AG08396 (cell line): ENCODE measurements at regions not wholly inside any gene's neighbourhood (a gene's known extent, or its start where the extent isn't known, plus 50 kb on each side); places are given as distances from the start of the nearest gene placed in this dataset.

Experiments used
- DNase-seq: peaks from one replicate; pipeline ENCODE4 v3.0.0; 2012; ENCODE audit warnings: low spot score, mixed read lengths

DNA sequence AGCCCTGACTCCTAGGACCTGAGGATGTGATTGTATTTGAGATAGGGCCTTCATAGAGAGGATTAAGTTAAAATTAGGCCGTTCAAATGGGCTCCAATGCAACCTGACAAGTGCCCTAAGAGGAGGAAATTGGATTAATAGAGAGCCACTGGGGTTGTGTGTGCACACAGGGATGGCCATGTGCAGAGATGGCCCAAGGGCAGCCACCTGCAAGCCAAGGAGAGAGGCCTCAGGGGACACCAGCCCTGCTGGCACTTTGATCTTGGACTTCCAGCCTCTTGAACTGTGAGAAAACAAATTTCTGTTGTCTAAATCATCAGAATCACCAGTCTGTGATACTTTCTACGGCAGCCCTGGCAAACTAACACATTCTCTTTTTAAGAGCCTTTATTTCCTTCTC, 598.8 kb downstream of the UTRN start:
- no peak for DNase-seq

DNA sequence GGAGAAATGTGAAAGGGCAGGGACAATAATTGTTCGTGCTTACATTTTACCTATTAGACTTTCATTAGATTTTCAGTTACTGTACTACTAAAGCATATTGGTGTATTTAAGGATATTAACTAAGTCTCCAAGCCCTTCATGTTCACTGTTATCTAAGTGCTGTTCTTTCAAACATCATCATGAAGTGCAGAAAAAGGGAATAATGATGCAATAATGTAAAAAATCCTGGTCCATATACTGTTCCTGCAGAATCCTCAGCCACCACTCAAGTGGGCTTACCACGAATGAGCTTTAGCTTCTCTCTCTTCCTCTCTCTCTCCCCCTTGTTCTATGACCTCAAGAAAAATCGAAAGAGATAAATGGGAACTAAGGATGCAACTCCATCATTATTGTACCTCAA, 600.7 kb downstream of the UTRN start:
- DNase-seq: no peak

DNA sequence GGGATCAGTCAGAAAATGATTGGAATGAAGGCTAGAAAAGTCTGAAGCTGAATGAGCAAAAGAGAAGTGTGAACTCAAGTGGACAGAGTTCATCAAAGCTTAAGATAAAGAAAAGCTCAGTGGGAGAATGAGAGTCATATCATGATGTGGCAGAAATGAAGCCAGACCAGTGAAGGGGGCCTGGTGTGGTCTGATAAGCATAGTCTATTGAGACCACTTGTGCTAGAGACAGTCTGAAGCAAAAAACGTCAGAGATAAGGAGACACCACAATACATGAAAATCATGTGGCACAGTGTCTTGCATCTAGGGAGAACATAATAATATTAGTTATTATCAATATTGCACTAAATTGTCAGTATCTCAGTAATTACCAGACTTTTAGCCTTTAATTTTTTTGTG, 601.5 kb downstream of the UTRN start:
- DNase-seq: no peak

DNA sequence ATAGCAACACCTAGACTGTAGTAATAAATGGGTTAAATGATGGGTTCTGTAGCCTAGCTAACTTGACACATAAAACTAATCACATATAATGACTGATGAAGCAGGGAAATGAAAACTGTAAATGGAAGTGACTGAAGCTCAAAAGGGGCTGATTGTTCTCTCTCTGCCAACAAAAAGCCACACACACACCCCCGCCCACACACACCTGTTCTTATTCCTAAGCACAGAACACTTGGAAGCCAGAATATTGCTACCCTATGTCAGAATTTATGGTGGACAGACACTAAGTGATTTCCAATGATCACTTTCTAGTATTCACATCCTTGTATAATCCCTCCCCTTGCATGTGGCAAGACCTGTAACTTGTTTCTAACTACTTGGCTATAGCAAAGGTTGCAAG, 603.5 kb downstream of the UTRN start:
- DNase-seq: no peak

DNA sequence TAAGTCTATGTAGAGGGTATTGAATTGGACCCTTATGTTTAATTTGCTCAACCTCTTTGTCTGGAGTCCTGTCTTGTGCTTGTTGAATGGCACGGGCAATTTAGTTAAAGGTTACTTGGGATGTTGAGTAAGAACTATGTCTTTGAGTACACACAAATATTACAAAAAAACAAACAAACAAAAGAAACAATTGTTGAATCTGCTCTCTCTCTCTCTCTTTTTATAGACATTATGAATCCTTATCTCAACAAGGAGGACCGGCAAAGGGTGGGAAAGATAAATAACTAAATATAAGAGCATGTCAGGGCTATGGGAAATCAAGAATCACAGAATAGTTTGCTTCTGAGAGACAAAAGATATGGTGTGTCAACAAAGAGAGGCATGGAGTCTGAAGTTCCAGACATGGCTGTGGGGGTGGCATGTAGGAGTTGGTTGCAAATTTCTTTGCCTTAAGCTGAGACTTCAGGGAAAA, 608.6 kb downstream of the UTRN start:
- DNase-seq: no peak

DNA sequence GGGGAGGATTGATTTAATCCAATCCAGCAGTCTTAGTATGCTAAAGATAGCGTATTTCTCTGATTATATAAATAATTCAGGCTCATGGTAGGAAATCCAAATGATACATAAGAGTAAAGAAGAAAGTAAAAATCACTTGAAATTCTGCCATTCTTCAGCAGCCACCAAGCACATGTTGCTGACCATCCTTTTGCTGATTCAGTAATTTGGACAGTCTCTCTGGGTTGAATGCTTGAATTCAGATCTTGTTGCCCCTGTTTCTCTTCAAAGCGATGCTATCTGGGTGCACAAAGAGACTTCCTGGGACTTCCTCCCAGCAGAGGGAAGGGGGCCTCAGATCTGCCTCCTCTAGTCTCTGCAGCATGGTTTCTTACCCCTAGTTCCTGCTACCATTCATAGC, 609.1 kb downstream of the UTRN start:
- DNase-seq: no peak

DNA sequence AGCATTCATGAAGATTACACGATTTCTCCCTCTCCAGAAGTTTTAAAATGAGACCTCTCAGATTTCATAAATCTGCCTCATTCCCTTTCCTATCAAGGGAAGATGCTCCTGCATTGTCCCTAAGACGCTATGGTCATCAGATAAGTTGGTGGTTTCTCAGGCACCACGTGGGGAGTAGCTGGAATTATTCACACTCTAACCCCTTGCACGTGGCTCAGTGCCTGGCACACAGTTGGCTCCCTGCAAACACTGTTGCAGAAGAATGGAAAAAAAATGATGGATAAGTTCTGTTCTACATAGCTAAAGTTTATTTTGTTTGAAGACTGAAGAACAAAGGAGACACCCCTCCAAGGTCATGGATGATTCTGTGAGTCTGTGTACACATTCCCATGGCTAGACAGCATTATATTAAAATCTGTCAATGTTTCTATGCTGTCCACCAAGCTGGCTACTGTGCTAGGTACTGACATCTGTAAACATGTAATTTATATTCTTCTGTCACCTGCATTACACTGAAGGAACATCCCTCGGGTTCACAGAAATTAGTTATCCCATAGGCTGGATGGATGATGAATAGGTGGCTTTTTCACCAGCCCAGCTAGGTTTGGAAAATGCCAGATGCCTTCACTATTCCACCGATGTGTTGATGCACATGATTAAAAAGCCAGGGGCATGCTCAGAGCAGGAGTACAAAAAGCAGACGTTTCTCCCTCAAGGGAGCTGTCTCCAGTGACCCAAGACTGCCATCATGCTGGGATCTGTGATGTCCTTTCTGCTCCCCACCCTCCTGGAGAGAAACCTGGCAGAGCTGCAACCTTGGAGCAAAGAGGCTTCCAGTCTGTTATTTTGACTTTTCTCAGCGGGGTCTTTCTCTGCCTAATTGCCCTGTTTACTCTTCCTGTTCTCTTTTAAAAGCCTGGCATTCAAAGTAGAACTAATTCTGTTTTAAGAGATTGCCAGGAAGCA, 610.5 kb downstream of the UTRN start:
- no peak for DNase-seq

DNA sequence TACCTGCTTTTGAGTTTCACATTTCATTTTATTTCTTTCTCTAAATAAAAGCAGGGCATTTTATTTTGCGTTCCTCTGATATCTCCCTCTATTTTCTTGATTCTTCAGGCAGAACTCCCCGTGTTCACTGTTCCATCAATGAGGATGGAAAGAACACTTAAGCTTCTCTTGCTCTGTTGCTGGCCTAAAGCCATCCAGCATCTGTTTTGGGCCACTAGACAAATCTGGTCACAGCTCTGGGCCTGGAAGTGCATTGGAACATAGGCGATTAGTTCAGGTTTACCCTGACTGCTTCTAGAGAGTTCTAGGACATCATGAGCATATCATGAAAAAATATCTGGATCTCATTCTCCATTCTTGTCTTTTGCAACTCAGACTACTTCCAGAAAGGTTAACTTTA, 611.2 kb downstream of the UTRN start:
- DNase-seq: no peak

GRCh38 chr6:144896871-144897270, 611.7 kb downstream of the UTRN start:
- no peak for DNase-seq

DNA sequence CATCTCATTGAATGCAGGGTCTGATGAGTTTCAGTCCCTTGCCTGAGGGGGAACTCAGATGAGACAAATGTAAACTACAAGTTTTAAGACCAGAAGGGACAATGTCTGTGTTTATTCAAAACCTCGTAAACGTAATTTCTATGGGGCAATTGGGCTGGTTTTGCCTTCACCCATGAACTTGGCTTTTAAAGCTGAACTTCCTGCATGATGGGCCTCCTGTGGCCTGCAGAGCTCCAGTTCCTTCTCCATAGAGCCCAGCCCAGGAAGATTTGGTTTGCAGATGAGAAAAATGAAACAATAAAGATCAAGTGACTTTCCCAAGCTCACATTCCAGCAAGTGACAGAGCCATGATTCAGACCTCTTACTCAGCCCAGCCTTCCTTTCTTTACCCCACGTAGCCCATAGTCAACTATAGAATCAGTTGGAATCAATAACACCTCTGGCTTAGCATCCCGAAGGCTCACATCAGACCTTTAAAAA, 612.3 kb downstream of the UTRN start:
- DNase-seq: peak; percentile 48

GRCh38 chr6:144898052-144898689, 613.0 kb downstream of the UTRN start:
- no peak for DNase-seq

DNA sequence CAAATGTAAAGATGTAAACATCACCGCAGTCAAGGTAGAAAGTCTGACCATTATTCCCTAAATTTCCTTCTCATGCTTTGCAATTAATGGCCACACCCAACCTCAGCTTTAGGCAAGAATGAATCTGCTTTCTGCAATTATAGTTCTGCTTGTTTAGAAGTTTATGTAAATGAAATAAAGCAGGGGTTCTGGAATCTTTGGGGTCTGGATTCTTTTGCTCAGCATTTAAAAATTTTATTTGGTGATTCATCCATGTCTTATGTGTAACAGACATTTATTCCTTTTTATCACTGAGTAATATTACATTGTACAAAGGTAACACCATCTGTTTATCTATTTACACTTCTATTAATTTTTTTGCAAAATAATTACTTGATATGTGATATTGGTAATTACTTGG, 613.6 kb downstream of the UTRN start:
- no peak for DNase-seq

- no peak for DNase-seq
These were observed 614.0 kb downstream of the UTRN start for GRCh38 chr6:144899161-144899560.

DNA sequence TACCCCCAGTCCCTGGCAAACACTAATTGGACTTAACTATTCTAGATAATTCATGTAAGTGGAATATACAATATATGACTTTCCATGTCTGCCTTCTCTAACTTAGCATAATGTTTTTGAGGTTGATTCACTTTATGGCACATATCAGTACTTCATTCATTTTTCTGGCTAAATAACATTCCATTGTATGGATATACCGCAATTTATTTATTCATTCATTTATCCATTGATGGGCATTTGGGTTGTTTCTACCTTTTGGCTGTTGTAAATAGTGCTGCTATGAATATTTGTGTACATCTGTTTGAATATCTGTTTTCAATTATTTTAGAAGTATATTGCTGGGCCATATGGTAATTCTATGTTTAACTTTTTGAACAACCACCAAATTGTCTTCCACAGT, 616.3 kb downstream of the UTRN start:
- no peak for DNase-seq

GRCh38 chr6:144908004-144908403, 622.9 kb downstream of the UTRN start:
- DNase-seq: peak; percentile 51

DNA sequence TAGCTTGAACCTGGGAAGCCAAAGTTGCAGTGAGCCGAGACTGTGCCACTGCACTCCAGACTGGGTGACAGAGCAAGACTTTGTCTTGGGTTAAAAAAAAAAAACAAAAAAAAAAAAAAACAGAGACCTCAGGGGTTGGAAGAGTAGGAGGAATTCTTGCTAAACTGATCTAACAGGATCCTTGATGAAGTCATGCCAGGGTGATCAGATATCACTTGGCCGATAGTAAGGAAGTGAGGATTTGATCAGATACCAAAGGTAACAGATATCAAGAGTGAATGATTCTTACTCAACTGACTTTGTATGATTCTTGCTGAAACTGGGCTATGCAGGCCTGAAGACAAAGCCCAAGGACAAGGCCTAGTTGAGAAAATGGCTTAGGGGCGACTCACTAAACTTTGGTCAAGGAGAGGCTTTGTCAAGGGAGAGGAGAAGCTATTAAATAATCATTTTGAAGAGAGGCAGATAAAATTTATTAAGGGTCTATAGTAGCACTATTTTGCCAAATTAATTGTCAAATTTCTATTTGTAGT, 624.7 kb downstream of the UTRN start:
- no peak for DNase-seq

DNA sequence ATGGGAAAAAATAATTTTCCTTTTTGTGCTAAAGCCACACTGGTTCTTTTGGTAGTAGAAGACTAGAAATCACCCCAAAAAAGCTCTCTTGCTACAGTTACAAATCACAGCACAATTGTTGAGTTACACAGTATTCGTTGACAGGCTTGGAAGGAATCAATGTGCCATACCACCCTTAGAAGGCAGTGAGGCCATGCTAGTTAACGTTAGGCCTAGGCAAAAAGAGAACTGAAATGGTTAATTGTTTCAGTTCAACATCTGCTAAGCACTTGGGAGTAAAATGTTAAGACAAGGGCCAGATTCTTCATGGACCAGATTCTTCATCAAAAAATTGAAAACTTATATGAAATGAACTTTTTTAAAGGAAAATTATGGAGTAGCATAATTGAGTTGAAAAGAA, 626.2 kb downstream of the UTRN start:
- no peak for DNase-seq

DNA sequence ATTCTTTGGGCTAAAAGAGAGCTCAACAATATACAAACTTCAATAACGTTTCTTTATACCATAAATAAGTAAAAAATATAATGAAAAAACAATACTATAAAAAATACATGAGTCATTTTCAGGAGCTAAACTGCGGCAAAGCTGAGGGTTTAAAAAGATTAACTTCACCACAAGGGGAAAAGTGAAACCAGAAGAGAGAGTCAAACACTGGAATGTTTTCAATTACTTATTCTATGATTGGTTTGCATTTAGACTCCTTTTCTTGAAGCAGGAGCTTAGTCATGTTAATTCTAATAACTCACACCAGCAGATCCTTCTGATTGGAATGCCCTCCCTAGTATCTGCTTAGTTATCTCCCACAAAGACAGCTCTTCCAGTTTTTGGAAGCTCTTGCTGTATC, 627.3 kb downstream of the UTRN start:
- peak; percentile 63 for DNase-seq

GRCh38 chr6:144918073-144918472, 632.9 kb downstream of the UTRN start:
- DNase-seq: no peak

DNA sequence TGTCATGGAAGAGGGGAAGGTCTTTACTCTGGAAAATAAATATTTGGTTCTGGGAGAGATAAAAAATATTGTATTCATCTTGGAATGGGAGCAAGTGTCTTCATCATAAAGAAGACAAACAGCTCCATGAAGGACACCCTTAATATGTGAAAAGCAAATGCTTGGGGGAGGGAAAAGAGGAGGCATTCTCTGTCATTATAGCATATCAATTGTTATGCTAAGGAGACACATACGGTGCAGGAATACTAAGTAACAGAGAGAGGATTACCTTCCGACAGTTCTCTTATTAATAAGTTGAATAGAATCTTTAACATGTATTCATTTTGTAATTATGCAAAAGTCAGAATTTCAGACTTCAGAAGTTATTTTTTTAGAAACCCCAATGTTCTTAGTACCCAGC, 634.4 kb downstream of the UTRN start:
- DNase-seq: no peak

GRCh38 chr6:144920391-144920961, 635.3 kb downstream of the UTRN start:
- DNase-seq: no peak

DNA sequence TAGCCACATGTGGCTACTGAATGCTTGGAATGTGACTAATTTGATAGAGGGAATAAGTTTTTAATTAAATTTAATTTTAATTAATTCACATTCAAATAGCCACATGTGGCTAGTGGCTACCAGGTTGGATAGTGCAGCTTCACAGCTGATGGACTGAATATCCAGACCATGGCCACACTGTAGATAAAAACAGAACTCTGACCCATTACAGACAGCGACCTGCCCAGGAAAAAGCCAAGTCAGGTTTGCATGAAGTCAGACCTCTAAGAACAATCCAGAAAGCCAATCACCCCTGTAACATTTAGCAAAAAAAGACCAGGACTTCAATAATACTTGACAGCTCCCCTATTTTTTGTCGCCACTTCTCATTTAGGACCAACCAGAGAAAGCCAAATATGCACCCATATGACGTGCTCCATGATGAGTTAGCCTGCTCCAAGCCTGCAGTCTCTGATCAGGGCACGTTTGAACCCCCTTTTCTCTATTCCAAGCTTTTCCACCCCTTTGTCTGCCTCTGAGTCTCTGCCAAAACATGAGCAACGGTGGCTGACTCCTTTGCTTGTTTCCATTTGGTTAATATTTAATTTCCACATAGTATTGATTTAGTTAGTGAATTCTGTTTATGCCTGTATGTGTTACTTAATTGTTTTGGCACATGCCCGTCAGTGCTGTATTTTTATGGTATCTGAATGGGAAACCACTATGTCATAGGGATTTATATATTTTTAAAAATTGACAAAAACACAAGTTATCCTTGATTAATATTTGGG, 636.3 kb downstream of the UTRN start:
- no peak for DNase-seq
